GM12878 (cell line): ENCODE measurements at regions not wholly inside any gene's neighbourhood (a gene's known extent, or its start where the extent isn't known, plus 50 kb on each side); places are given as distances from the start of the nearest gene placed in this dataset.

Experiments
- ATAC-seq: fragments of 200-7000 bp; cut with Tn5 transposase; 3 replicates; pipeline ENCODE4 v1.9.1; 2020; ENCODE audit warnings: mild to moderate bottlenecking, moderate library complexity
- BruUV-seq: library from RNA; stranded (reverse); fragments of 400-500 nt; replicated peaks from 2 replicates; lab custom pipeline; 2021; lab: Mats Ljungman, UMichigan
- CTCF ChIA-PET: fragments of 300-600 bp; sonication (Branson Sonifier 250); formaldehyde crosslinking; extraction: SDS; loops from one replicate; lab custom pipeline; 2021; ENCODE audit warnings: inconsistent platforms; lab: Yijun Ruan, JAX
- POLR2A ChIA-PET: fragments of 350-600 bp; formaldehyde crosslinking; extraction: SDS; loops from one replicate; lab custom pipeline; 2021; ENCODE audit warnings: inconsistent platforms; lab: Charles Lee
- RAD21 ChIA-PET: fragments of 300-600 bp; sonication (Branson Sonifier 250); formaldehyde crosslinking; loops from one replicate; lab custom pipeline; 2023; ENCODE audit warnings: antibody characterized with exemption; ENCODE audit not compliant: unreplicated experiment; lab: Charles Lee
- SMC1A ChIA-PET: fragments of 300-600 bp; sonication (Branson Sonifier 250); formaldehyde crosslinking; loops from one replicate; lab custom pipeline; 2023; ENCODE audit not compliant: unreplicated experiment, uncharacterized antibody; lab: Charles Lee
- DNase-seq: peaks from one replicate; pipeline ENCODE4 v3.0.0-alpha.2; 2011; ENCODE audit warnings: low read depth, low spot score
- FAIRE-seq: peaks from 3 replicates; lab custom pipeline; 2011; peaks lifted over from hg19 to GRCh38; lab: Jason Lieb, UNC
- H2AFZ ChIP-seq: 2 replicates; pipeline ENCODE4 v1.6.0; 2011; ENCODE audit warnings: low read depth, low read length, control low read depth; ENCODE audit not compliant: control insufficient read depth
- H3K27ac ChIP-seq: 2 replicates; pipeline ENCODE4 v1.5.1; 2011; ENCODE audit warnings: control low read depth; ENCODE audit not compliant: control insufficient read depth, insufficient read depth
- H3K27me3 ChIP-seq, 2 experiments: replicated peaks in 1 of 2; 2 replicates each; pipeline versions ENCODE4 v1.6.0 to v1.6.1; 2011; ENCODE audit warnings: low read length in 1 of 2; ENCODE audit not compliant: control insufficient read depth in 2 of 2, insufficient read depth in 2 of 2
- H3K36me3 ChIP-seq, 2 experiments: 2 replicates each; pipeline ENCODE4 v1.5.1; 2011; ENCODE audit warnings: low read length in 1 of 2; ENCODE audit not compliant: control insufficient read depth in 2 of 2, insufficient read depth in 2 of 2
- H3K4me1 ChIP-seq: 2 replicates; pipeline ENCODE4 v1.6.1; 2011; ENCODE audit warnings: mild to moderate bottlenecking, low read length, moderate library complexity, mixed read lengths; ENCODE audit not compliant: control insufficient read depth, insufficient read depth
- H3K4me2 ChIP-seq: 2 replicates; pipeline ENCODE4 v1.6.0; 2011; ENCODE audit warnings: control low read depth; ENCODE audit not compliant: control insufficient read depth, insufficient read depth
- H3K4me3 ChIP-seq: fragments of 200-600 bp; sonication (generic); 2 replicates; pipeline ENCODE4 v1.5.1; 2016
- H3K79me2 ChIP-seq: 2 replicates; pipeline ENCODE4 v1.6.0; 2011; ENCODE audit warnings: low read length; ENCODE audit not compliant: control insufficient read depth, insufficient read depth
- H3K9ac ChIP-seq: 2 replicates; pipeline ENCODE4 v1.8.0; 2011; ENCODE audit warnings: low read length, control low read depth, mixed read lengths; ENCODE audit not compliant: control insufficient read depth, insufficient read depth
- H3K9me3 ChIP-seq: replicated peaks from 3 replicates; pipeline ENCODE4 v1.5.1; 2011; ENCODE audit warnings: mild to moderate bottlenecking, low read length; ENCODE audit not compliant: control insufficient read depth, insufficient read depth
- H4K20me1 ChIP-seq: 2 replicates; pipeline ENCODE4 v1.6.0; 2011; ENCODE audit not compliant: control insufficient read depth, insufficient read depth
- CHD4 ChIP-seq: fragments of 200-600 bp; sonication (generic); IDR thresholded peaks from 2 replicates; pipeline ENCODE4 v1.6.1; 2016; ENCODE audit warnings: mild to moderate bottlenecking
- CTCF ChIP-seq, 3 experiments: IDR thresholded peaks in 2 of 3; conservative IDR thresholded peaks in 1 of 3; 2 replicates each; pipeline ENCODE4 v1.5.1; 2011; ENCODE audit warnings: low read depth in 3 of 3, low read length in 3 of 3, mild to moderate bottlenecking in 3 of 3, control low read depth in 2 of 3, moderate library complexity in 2 of 3, inconsistent platforms in 1 of 3, mixed read lengths in 1 of 3; ENCODE audit not compliant: control insufficient read depth in 2 of 3, insufficient read depth in 1 of 3; ENCODE audit errors: extremely low read depth in 1 of 3
- KLF5 ChIP-seq: fragments of 450-650 bp; IDR thresholded peaks from 2 replicates; pipeline ENCODE4 v1.6.1; 2014; ENCODE audit warnings: mild to moderate bottlenecking; ENCODE audit not compliant: partially characterized antibody
- MTA3 ChIP-seq: IDR thresholded peaks from 2 replicates; pipeline ENCODE4 v1.6.1; 2012; ENCODE audit warnings: low read length, inconsistent platforms, borderline replicate concordance
- NR2C2 ChIP-seq: IDR thresholded peaks from 2 replicates; pipeline ENCODE4 v1.6.1; 2011; ENCODE audit warnings: borderline replicate concordance, low read depth; ENCODE audit not compliant: control insufficient read depth, insufficient read length
- PRDM15 ChIP-seq: fragments of 450-650 bp; formaldehyde crosslinking; IDR thresholded peaks from 2 replicates; pipeline ENCODE4 v1.4.0; 2020; ENCODE audit warnings: mild to moderate bottlenecking, moderate library complexity
- SMAD5 ChIP-seq: IDR thresholded peaks from 2 replicates; pipeline ENCODE4 v1.6.1; 2016; ENCODE audit warnings: antibody characterized with exemption, low read depth
- TCF7 ChIP-seq: IDR thresholded peaks from 2 replicates; pipeline ENCODE4 v1.6.1; 2014; ENCODE audit warnings: antibody characterized with exemption, borderline replicate concordance
- WGBS: methylation state at CpG from one replicate; pipeline ENCODE4 v1.1.6; 2016; ENCODE audit warnings: low lambda C conversion rate; ENCODE audit not compliant: insufficient replicate concordance, insufficient coverage; ENCODE audit errors: missing lambda C conversion rate; 5-methylcytosine and 5-hydroxymethylcytosine counted together
- in situ Hi-C: fragments of 300-500 bp; cut with MboI; formaldehyde crosslinking; loops from 9 replicates; pipeline ENCODE4 v1.14.3; 2018; ENCODE audit warnings: mixed read lengths
- intact Hi-C: fragments of 100-400 bp; cut with micrococcal nuclease; formaldehyde crosslinking; loops from one replicate; pipeline ENCODE4 v1.14.2; 2022; ENCODE audit not compliant: unreplicated experiment

- in situ Hi-C loops, result no loop called here
- Histone ChIP-seq H3K27me3 (no peaks in the 10 kb centered on the region), H3K27ac (no peak overlapping the region), H2AFZ (no peak overlapping the region), H3K36me3 (no peaks in the 10 kb centered on the region), H4K20me1 (no peaks in the 10 kb centered on the region), H3K4me1 (no peaks in the 10 kb centered on the region), H3K4me3 (no peak overlapping the region)
- RAD21 ChIA-PET, result no interaction called here
- POLR2A ChIA-PET, result no interaction called here
- TF ChIP-seq CHD4, result no peak
- no peak for TF ChIP-seq SMAD5
- TF ChIP-seq, all 136 proteins: peak for 0
- BruUV-seq, result no TSS peak
- FAIRE-seq (no peak), ATAC-seq (no peak), DNase-seq (no peak)
- Histone ChIP-seq H3K79me2 (no peaks in the 10 kb centered on the region), H3K9me3 (no peaks in the 10 kb centered on the region), H3K4me2 (no peak overlapping the region), H3K9ac (no peak overlapping the region)
- intact Hi-C loops, result no loop called here
- ChIA-PET SMC1A (no interaction called here), CTCF (no interaction called here)
- 0% methylated on average over 1 of the region's 1 CpG for WGBS
Observed at GRCh38 chr5:174811438-174811837, 87.1 kb downstream of the MSX2 start.

- ChIA-PET RAD21 (no interaction called here), SMC1A (interaction anchor here (0.6 to 1.0 kb wide), 2 partner anchors 13 to 61 kb away, joined by 3 read pairs; no protein-coding TSS in a partner anchor), POLR2A (no interaction called here), CTCF (no interaction called here)
- intact Hi-C loops (no loop called here), in situ Hi-C loops (no loop called here)
- WGBS, result 57% methylated on average over 2 of the region's 2 CpGs
- no peaks in the 10 kb centered on the region for H4K20me1 ChIP-seq
- H2AFZ ChIP-seq, result no peak overlapping the region
- ATAC-seq, result no peak
- H3K4me2 ChIP-seq, result no peak overlapping the region
- H3K27me3 ChIP-seq, result no peaks in the 10 kb centered on the region
- no peaks in the 10 kb centered on the region for H3K36me3 ChIP-seq
- TF ChIP-seq KLF5, result no peak
- no peak for TF ChIP-seq TCF7
- no peak for TF ChIP-seq NR2C2
- no peak for TF ChIP-seq PRDM15 (CRISPR knock-in tag)
- TF ChIP-seq CTCF (IDR thresholded peaks at IDR 0.05 in 2 of 3, conservative IDR thresholded peaks at IDR 0.05 in 1 of 3; ENCODE audit: control insufficient read depth in 2 of 3, extremely low read depth in 1 of 3, insufficient read depth in 1 of 3, low read depth in 3 of 3, low read length in 3 of 3), result no peak
- no peak for TF ChIP-seq MTA3
- H3K4me3 ChIP-seq, result no peak overlapping the region
- H3K9ac ChIP-seq, result no peak overlapping the region
- no peak for DNase-seq
- no peaks in the 10 kb centered on the region for H3K79me2 ChIP-seq
- no peaks in the 10 kb centered on the region for H3K9me3 ChIP-seq
- no peak for FAIRE-seq
- no TSS peak for BruUV-seq
- H3K4me1 ChIP-seq, result no peaks in the 10 kb centered on the region
- H3K27ac ChIP-seq, result no peak overlapping the region
Observed at GRCh38 chr5:174810796-174811195, 86.4 kb downstream of the MSX2 start.
